ENCODE measurements at regions not wholly inside any gene's neighbourhood (a gene's known extent, or its start where the extent isn't known, plus 50 kb on each side); places are given as distances from the start of the nearest gene placed in this dataset.

- Histone ChIP-seq H3K36me3 (no peaks in the 10 kb centered on the region), H3K4me3 (no peak overlapping the region), H3K27ac (no peak overlapping the region), H3K27me3 (no peaks in the 10 kb centered on the region), H3K4me1 (peaks cover 0 to 20% (median 10%) of the 10 kb centered on the region in 9 donors), H3K9me3 (no peaks in the 10 kb centered on the region)
- WGBS, 2 donors, result 81 to 86% methylated on average over 12 of the region's 12 CpGs
- TF ChIP-seq, protein P1, sequence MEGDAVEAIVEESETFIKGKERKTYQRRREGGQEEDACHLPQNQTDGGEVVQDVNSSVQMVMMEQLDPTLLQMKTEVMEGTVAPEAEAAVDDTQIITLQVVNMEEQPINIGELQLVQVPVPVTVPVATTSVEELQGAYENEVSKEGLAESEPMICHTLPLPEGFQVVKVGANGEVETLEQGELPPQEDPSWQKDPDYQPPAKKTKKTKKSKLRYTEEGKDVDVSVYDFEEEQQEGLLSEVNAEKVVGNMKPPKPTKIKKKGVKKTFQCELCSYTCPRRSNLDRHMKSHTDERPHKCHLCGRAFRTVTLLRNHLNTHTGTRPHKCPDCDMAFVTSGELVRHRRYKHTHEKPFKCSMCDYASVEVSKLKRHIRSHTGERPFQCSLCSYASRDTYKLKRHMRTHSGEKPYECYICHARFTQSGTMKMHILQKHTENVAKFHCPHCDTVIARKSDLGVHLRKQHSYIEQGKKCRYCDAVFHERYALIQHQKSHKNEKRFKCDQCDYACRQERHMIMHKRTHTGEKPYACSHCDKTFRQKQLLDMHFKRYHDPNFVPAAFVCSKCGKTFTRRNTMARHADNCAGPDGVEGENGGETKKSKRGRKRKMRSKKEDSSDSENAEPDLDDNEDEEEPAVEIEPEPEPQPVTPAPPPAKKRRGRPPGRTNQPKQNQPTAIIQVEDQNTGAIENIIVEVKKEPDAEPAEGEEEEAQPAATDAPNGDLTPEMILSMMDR (IDR thresholded peaks at IDR 0.05), result no peak
- ATAC-seq, result no peak
- intact Hi-C loops (cut with DNase I), result loop anchor here in 2 of 10 donors (5.0 to 10.0 kb wide), 2 partner anchors 107 to 699 kb away; partner anchors contain the start of gene TNRC6C (in 1 of the 2)
- DNase-seq, result no peak
Observed at GRCh38 chr17:77848257-77848656, 110.2 kb upstream of the TNRC6C start.

DNA sequence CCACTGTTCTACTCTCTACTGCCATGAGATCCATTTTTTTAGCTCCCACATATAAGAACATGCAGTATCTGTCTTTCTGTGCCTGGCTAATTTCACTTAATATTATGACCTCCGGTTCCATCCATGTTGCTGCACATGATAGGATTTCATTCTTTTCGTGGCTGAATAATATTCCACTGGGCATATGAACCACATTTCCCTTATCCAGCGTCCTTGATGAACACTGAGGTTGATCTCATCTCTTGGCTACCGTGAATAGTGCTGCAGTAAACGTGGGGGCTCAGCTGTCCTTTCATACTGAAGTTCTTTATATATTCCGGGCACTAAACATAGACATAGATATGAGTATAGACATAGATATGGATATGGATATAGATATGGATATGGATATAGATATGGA is 109.3 kb upstream of the TNRC6C start:
- Histone ChIP-seq H3K4me1 (peaks cover 0 to 12% (median 10%) of the 10 kb centered on the region in 9 donors), H3K9me3 (no peaks in the 10 kb centered on the region), H3K4me3 (no peak overlapping the region), H3K36me3 (no peaks in the 10 kb centered on the region), H3K27ac (no peak overlapping the region), H3K27me3 (no peaks in the 10 kb centered on the region)
- DNase-seq (no peak), ATAC-seq (no peak)
- 86% methylated on average over 6 of the region's 6 CpGs for WGBS, 2 donors
- TF ChIP-seq, protein P1 (IDR thresholded peaks at IDR 0.05), result no peak
- intact Hi-C loops (cut with DNase I), result loop anchor here in 2 of 10 donors (5.0 to 10.0 kb wide), 2 partner anchors 106 to 698 kb away; partner anchors contain the start of gene TNRC6C (in 1 of the 2)

DNA sequence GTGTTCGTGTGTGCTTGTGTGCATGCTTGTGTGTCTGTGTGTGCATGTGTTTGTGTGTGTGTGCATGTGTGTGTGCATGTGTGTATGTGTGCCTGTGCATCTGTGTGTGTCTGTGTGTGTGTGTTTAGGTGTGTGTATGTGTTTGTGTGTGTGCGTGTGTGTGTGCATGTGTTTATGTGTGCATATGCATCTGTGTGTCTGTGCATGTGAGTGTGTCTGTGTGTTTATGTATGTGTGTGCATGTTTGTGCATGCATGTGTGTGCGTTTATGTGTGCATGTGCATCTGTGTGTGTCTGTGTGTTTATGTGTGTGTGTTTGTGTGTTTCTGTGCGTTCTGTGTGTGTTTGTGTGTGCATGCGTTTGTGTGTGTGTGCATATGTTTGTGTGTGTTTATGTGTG is 106.6 kb upstream of the TNRC6C start:
- ATAC-seq, result no peak
- intact Hi-C loops (cut with DNase I), result no loop called here
- WGBS, 2 donors, result 88 to 97% methylated on average over 5 of the region's 5 CpGs
- no peaks in the 10 kb centered on the region for H3K9me3 ChIP-seq
- H3K4me3 ChIP-seq, result no peak overlapping the region
- DNase-seq, result no peak
- peaks cover 0 to 4% (median 1%) of the 10 kb centered on the region in 9 donors for H3K4me1 ChIP-seq
- H3K36me3 ChIP-seq, result no peaks in the 10 kb centered on the region
- TF ChIP-seq, protein P1 (IDR thresholded peaks at IDR 0.05), result no peak
- no peak overlapping the region for H3K27ac ChIP-seq
- no peaks in the 10 kb centered on the region for H3K27me3 ChIP-seq

GRCh38 chr17:77852731-77853130 is 105.8 kb upstream of the TNRC6C start:
- Histone ChIP-seq H3K27ac (no peak overlapping the region), H3K9me3 (no peaks in the 10 kb centered on the region), H3K4me1 (no peaks in the 10 kb centered on the region), H3K27me3 (no peaks in the 10 kb centered on the region), H3K4me3 (no peak overlapping the region), H3K36me3 (no peaks in the 10 kb centered on the region)
- DNase-seq, result peak in 1 of 2 donors; percentile 6
- TF ChIP-seq, protein P1 (IDR thresholded peaks at IDR 0.05), result no peak
- peak in 1 of 8 donors; percentile 38 for ATAC-seq
- intact Hi-C loops (cut with DNase I), result no loop called here
- WGBS, 2 donors, result 90 to 96% methylated on average over 16 of the region's 16 CpGs
